HepG2 (cell line): ENCODE measurements at regions not wholly inside any gene's neighbourhood (a gene's known extent, or its start where the extent isn't known, plus 50 kb on each side); places are given as distances from the start of the nearest gene placed in this dataset.

ENCODE experiments used
- ATAC-seq: fragments of 200-7000 bp; cut with Tn5 transposase; 3 replicates; pipeline ENCODE4 v1.9.1; 2020; ENCODE audit warnings: mild to moderate bottlenecking, moderate library complexity
- BruUV-seq: library from RNA; stranded (reverse); fragments of 400-500 nt; replicated peaks from 2 replicates; lab custom pipeline; 2021; lab: Mats Ljungman, UMichigan
- CTCF ChIA-PET: fragments of 300-600 bp; formaldehyde crosslinking; extraction: SDS; loops from one replicate; lab custom pipeline; 2021; ENCODE audit warnings: low total read pairs, inconsistent platforms, low intra/inter-chr PET ratio; lab: Yijun Ruan, JAX
- POLR2A ChIA-PET: fragments of 350-600 bp; sonication (Branson Sonifier 250); formaldehyde crosslinking; loops from one replicate; lab custom pipeline; 2020; ENCODE audit warnings: antibody characterized with exemption, inconsistent platforms; lab: Yijun Ruan, JAX
- DNase-seq: peaks from one replicate; pipeline ENCODE4 v3.0.0-alpha.2; 2015; ENCODE audit warnings: low spot score
- FAIRE-seq: peaks from 3 replicates; lab custom pipeline; 2011; peaks lifted over from hg19 to GRCh38; lab: Jason Lieb, UNC
- H2AFZ ChIP-seq: one replicate; pipeline ENCODE4 v1.6.1; 2011; ENCODE audit warnings: low read length, inconsistent platforms
- H3K27ac ChIP-seq: fragments of 300-600 bp; 3 replicates; pipeline ENCODE4 v1.8.0; 2011; ENCODE audit warnings: mixed run types, mild to moderate bottlenecking, mixed read lengths, low read length, inconsistent platforms; ENCODE audit not compliant: insufficient read depth; ENCODE audit errors: extremely low read length
- H3K27me3 ChIP-seq, 2 experiments: fragments of 200-600 bp in 1 of 2; 2 replicates in 1 of 2; 3 replicates in 1 of 2; pipeline versions ENCODE4 v1.6.0 to v1.8.0; 2011; ENCODE audit warnings: low read length in 2 of 2, mild to moderate bottlenecking in 2 of 2, moderate library complexity in 2 of 2, inconsistent platforms in 1 of 2; ENCODE audit not compliant: insufficient read depth in 2 of 2, control insufficient read depth in 1 of 2
- H3K36me3 ChIP-seq, 2 experiments: fragments of 200-600 bp in 1 of 2; replicated peaks in 1 of 2; 2 replicates in 1 of 2; 3 replicates in 1 of 2; pipeline versions ENCODE4 v1.5.1 to v1.8.0; 2011; ENCODE audit warnings: low read length in 2 of 2, inconsistent platforms in 1 of 2; ENCODE audit not compliant: insufficient read depth in 2 of 2, control insufficient read depth in 1 of 2
- H3K4me1 ChIP-seq: 2 replicates; pipeline ENCODE4 v1.5.1; 2012; ENCODE audit warnings: low read length, inconsistent platforms; ENCODE audit not compliant: insufficient read depth
- H3K4me2 ChIP-seq: 2 replicates; pipeline ENCODE4 v1.6.0; 2011; ENCODE audit warnings: low read depth, low read length, inconsistent platforms
- H3K4me3 ChIP-seq, 3 experiments: fragments of 200-600 bp in 1 of 3; sonication (generic), shearing (Covaris generic) in 1 of 3; replicated peaks in 1 of 3; 2 replicates each; pipeline ENCODE4 v1.5.1; 2011 to 2016; ENCODE audit warnings: low read length in 3 of 3, inconsistent platforms in 2 of 3, low read depth in 2 of 3, mild to moderate bottlenecking in 2 of 3, control low read depth in 1 of 3, mixed read lengths in 1 of 3; ENCODE audit not compliant: insufficient read depth in 1 of 3
- H3K79me2 ChIP-seq: one replicate; pipeline ENCODE4 v1.6.1; 2011; ENCODE audit warnings: low read length, inconsistent platforms; ENCODE audit not compliant: insufficient read depth
- H3K9ac ChIP-seq: 2 replicates; pipeline ENCODE4 v1.6.0; 2011; ENCODE audit warnings: mild to moderate bottlenecking, low read depth, low read length, inconsistent platforms; ENCODE audit not compliant: insufficient read depth
- H3K9me3 ChIP-seq: 2 replicates; pipeline ENCODE4 v1.5.1; 2012; ENCODE audit warnings: mild to moderate bottlenecking, low read length
- H4K20me1 ChIP-seq: 2 replicates; pipeline ENCODE4 v1.6.0; 2011; ENCODE audit warnings: inconsistent platforms, mild to moderate bottlenecking, low read length, moderate library complexity; ENCODE audit not compliant: insufficient read depth
- AGO2 ChIP-seq: fragments of 200-400 bp; formaldehyde crosslinking; optimal IDR thresholded peaks from 2 replicates; pipeline ENCODE3; 2017; ENCODE audit warnings: mild to moderate bottlenecking, low read depth, low read length, moderate library complexity
- ERF ChIP-seq: IDR thresholded peaks from 2 replicates; pipeline ENCODE4 v1.6.1; 2018; ENCODE audit warnings: missing biosample characterization, missing genetic modification reagents
- GABPA ChIP-seq, 2 experiments: IDR thresholded peaks; 2 replicates each; pipeline ENCODE4 v1.6.1; 2011 to 2016; ENCODE audit warnings: low read depth in 2 of 2, low read length in 1 of 2, missing biosample characterization in 1 of 2, missing genetic modification characterization in 1 of 2
- KLF6 ChIP-seq: IDR thresholded peaks from 2 replicates; pipeline ENCODE4 v1.8.0; 2016; ENCODE audit warnings: missing biosample characterization, missing genetic modification reagents
- WGBS: methylation state at CpG from one replicate; pipeline ENCODE4 v1.1.6; 2017; ENCODE audit warnings: low lambda C conversion rate; 5-methylcytosine and 5-hydroxymethylcytosine counted together
- in situ Hi-C: cut with HindIII; loops from 2 replicates; pipeline ENCODE4 v1.10.0; 2017; ENCODE audit warnings: low pct_unique_long_range_greater_than_20kb; ENCODE audit not compliant: extremely low pct_ligation_motif_present
- intact Hi-C: fragments of 100-400 bp; cut with micrococcal nuclease; formaldehyde crosslinking; loops from one replicate; pipeline ENCODE4 v1.10.0; 2022; ENCODE audit not compliant: unreplicated experiment
- TF ChIP-seq, protein P1 (sequence below): sonication (generic); formaldehyde crosslinking; IDR thresholded peaks from 2 replicates; pipeline ENCODE4 v1.5.0; 2020; ENCODE audit warnings: missing genetic modification reagents, mild to moderate bottlenecking, borderline replicate concordance
- TF ChIP-seq, protein P2 (sequence below), 2 experiments: sonication (generic) in 1 of 2; formaldehyde crosslinking in 1 of 2; IDR thresholded peaks; 2 replicates each; pipeline versions ENCODE4 v1.4.0 to v1.6.1; 2016 to 2020; ENCODE audit warnings: borderline replicate concordance in 1 of 2, low read depth in 1 of 2, mild to moderate bottlenecking in 1 of 2, missing genetic modification reagents in 1 of 2
- TF ChIP-seq, protein P3 (sequence below): fragments of 450-650 bp; IDR thresholded peaks from 2 replicates; pipeline ENCODE4 v1.6.1; 2016

DNA sequence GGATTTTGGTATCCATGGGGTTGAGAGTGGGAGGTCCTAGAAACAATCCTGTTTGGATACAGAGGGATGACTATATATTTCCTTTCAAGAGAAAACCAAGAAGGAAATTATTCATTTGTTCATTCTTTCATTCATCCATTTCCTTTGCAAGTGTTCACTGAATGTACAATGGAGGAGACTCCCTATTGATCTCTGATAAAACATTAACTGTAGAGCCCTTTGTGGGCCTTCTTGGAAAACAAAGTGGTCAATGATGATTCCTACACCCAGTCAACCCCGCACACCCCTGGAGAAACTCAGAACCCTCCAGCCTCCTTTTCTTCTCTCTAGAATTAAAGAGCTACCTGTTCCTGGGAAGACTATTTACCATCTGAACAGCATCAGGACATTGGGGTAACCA is 247.3 kb downstream of the AUH start (continued):
- TF ChIP-seq, protein P1, sequence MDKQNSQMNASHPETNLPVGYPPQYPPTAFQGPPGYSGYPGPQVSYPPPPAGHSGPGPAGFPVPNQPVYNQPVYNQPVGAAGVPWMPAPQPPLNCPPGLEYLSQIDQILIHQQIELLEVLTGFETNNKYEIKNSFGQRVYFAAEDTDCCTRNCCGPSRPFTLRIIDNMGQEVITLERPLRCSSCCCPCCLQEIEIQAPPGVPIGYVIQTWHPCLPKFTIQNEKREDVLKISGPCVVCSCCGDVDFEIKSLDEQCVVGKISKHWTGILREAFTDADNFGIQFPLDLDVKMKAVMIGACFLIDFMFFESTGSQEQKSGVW (CRISPR knock-in tag): no peak
- TF ChIP-seq ERF (CRISPR knock-in tag) (no peak), KLF6 (CRISPR knock-in tag) (no peak)
- TF ChIP-seq, protein P2, sequence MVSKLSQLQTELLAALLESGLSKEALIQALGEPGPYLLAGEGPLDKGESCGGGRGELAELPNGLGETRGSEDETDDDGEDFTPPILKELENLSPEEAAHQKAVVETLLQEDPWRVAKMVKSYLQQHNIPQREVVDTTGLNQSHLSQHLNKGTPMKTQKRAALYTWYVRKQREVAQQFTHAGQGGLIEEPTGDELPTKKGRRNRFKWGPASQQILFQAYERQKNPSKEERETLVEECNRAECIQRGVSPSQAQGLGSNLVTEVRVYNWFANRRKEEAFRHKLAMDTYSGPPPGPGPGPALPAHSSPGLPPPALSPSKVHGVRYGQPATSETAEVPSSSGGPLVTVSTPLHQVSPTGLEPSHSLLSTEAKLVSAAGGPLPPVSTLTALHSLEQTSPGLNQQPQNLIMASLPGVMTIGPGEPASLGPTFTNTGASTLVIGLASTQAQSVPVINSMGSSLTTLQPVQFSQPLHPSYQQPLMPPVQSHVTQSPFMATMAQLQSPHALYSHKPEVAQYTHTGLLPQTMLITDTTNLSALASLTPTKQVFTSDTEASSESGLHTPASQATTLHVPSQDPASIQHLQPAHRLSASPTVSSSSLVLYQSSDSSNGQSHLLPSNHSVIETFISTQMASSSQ (IDR thresholded peaks at IDR 0.05; ENCODE audit: low read depth): peak; percentile 67
- TF ChIP-seq, protein P2 (CRISPR knock-in tag; IDR thresholded peaks at IDR 0.05; ENCODE audit: borderline replicate concordance): no peak

DNA sequence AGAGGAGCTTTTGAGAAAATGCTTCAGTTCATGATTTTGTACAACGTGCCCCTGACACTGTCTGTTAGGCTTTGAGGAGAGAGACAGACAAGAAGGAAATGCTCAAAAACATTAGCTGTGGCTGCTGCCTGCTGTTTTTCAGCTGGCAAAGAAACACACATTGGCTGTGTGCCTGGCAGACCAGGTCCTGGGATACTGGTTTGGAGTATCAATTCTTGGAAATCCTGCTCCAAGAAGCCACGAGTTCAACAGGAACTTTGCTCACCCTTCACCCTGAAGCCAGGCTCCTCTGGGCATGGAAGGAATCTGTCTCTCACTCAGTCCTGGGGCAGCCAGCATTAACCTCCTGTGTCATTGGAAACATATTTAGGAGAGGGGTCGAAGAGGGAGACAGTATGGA is 245.5 kb downstream of the AUH start:
- H3K9ac ChIP-seq: no peak overlapping the region
- H3K4me3 ChIP-seq: no peak overlapping the region
- no peak overlapping the region for H3K27ac ChIP-seq
- in situ Hi-C loops: no loop called here
- no peak overlapping the region for H2AFZ ChIP-seq
- no peak for ATAC-seq
- BruUV-seq: no TSS peak
- intact Hi-C loops: no loop called here
- no peak for FAIRE-seq
- no peak overlapping the region for H3K4me2 ChIP-seq
- ChIA-PET POLR2A (no interaction called here), CTCF (no interaction called here)
- no peaks in the 10 kb centered on the region for H3K36me3 ChIP-seq
- no peak for DNase-seq
- no peaks in the 10 kb centered on the region for H3K79me2 ChIP-seq
- peaks cover 24% of the 10 kb centered on the region for H3K4me1 ChIP-seq
- 77% methylated on average over 3 of the region's 3 CpGs for WGBS
- TF ChIP-seq AGO2 (no peak), GABPA (IDR thresholded peaks at IDR 0.05; ENCODE audit: low read depth, low read length) (no peak), GABPA (CRISPR knock-in tag; IDR thresholded peaks at IDR 0.05; ENCODE audit: low read depth) (no peak)
- TF ChIP-seq, protein P3, sequence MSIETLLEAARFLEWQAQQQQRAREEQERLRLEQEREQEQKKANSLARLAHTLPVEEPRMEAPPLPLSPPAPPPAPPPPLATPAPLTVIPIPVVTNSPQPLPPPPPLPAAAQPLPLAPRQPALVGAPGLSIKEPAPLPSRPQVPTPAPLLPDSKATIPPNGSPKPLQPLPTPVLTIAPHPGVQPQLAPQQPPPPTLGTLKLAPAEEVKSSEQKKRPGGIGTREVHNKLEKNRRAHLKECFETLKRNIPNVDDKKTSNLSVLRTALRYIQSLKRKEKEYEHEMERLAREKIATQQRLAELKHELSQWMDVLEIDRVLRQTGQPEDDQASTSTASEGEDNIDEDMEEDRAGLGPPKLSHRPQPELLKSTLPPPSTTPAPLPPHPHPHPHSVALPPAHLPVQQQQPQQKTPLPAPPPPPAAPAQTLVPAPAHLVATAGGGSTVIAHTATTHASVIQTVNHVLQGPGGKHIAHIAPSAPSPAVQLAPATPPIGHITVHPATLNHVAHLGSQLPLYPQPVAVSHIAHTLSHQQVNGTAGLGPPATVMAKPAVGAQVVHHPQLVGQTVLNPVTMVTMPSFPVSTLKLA: no peak
- no peaks in the 10 kb centered on the region for H3K9me3 ChIP-seq
- no peaks in the 10 kb centered on the region for H3K27me3 ChIP-seq
- H4K20me1 ChIP-seq: no peaks in the 10 kb centered on the region
